ENCODE measurements at regions not wholly inside any gene's neighbourhood (a gene's known extent, or its start where the extent isn't known, plus 50 kb on each side); places are given as distances from the start of the nearest gene placed in this dataset.

GRCh38 chr10:130555411-130555750 is 419.2 kb downstream of the GLRX3 start:
- TF ChIP-seq CTCF (IDR thresholded peaks at IDR 0.05) (no peak), POLR2A (IDR thresholded peaks at IDR 0.05) (no peak), EP300 (IDR thresholded peaks at IDR 0.05) (no peak)
